ENCODE measurements at regions not wholly inside any gene's neighbourhood (a gene's known extent, or its start where the extent isn't known, plus 50 kb on each side); places are given as distances from the start of the nearest gene placed in this dataset.

GRCh38 chr3:106792716-106793115, 584.5 kb upstream of the CCDC54 start:
- Histone ChIP-seq H3K4me3 (replicated peaks; ENCODE audit: insufficient read depth, low read length) (no peak overlapping the region), H3K27me3 (ENCODE audit: insufficient read depth, poor library complexity, severe bottlenecking) (no peaks in the 10 kb centered on the region), H3K27ac (replicated peaks) (no peak overlapping the region)
- DNase-seq (ENCODE audit: low read depth in 1 of 2, low spot score in 1 of 2): no peak
- TF ChIP-seq POLR2AphosphoS5 (IDR thresholded peaks at IDR 0.05; ENCODE audit: low read depth): no peak
- no peak for TF ChIP-seq REST (IDR thresholded peaks at IDR 0.05; ENCODE audit: insufficient replicate concordance, low read depth)
- TF ChIP-seq SPI1 (IDR thresholded peaks at IDR 0.05; ENCODE audit: borderline replicate concordance, low read depth): no peak
- no peak for TF ChIP-seq GABPA (IDR thresholded peaks at IDR 0.05; ENCODE audit: low read depth)
- no peak for TF ChIP-seq CTCF (IDR thresholded peaks at IDR 0.05; ENCODE audit: insufficient read depth, low read length)

- no peaks in the 10 kb centered on the region for H3K27me3 ChIP-seq (ENCODE audit: insufficient read depth, poor library complexity, severe bottlenecking)
- H3K4me3 ChIP-seq (replicated peaks; ENCODE audit: insufficient read depth, low read length): no peak overlapping the region
- DNase-seq (ENCODE audit: low read depth in 1 of 2, low spot score in 1 of 2): no peak
- no peak overlapping the region for H3K27ac ChIP-seq (replicated peaks)
- TF ChIP-seq REST (IDR thresholded peaks at IDR 0.05; ENCODE audit: insufficient replicate concordance, low read depth) (no peak), GABPA (IDR thresholded peaks at IDR 0.05; ENCODE audit: low read depth) (no peak), SPI1 (IDR thresholded peaks at IDR 0.05; ENCODE audit: borderline replicate concordance, low read depth) (no peak), CTCF (IDR thresholded peaks at IDR 0.05; ENCODE audit: insufficient read depth, low read length) (no peak), POLR2AphosphoS5 (IDR thresholded peaks at IDR 0.05; ENCODE audit: low read depth) (no peak)
These were observed 582.8 kb upstream of the CCDC54 start for GRCh38 chr3:106794442-106794841.

- Histone ChIP-seq H3K27me3 (ENCODE audit: insufficient read depth, poor library complexity, severe bottlenecking) (no peaks in the 10 kb centered on the region), H3K4me3 (replicated peaks; ENCODE audit: insufficient read depth, low read length) (no peak overlapping the region), H3K27ac (replicated peaks) (no peak overlapping the region)
- no peak for TF ChIP-seq CTCF (IDR thresholded peaks at IDR 0.05; ENCODE audit: insufficient read depth, low read length)
- no peak for TF ChIP-seq SPI1 (IDR thresholded peaks at IDR 0.05; ENCODE audit: borderline replicate concordance, low read depth)
- no peak for TF ChIP-seq GABPA (IDR thresholded peaks at IDR 0.05; ENCODE audit: low read depth)
- no peak for TF ChIP-seq POLR2AphosphoS5 (IDR thresholded peaks at IDR 0.05; ENCODE audit: low read depth)
- TF ChIP-seq REST (IDR thresholded peaks at IDR 0.05; ENCODE audit: insufficient replicate concordance, low read depth): no peak
- no peak for DNase-seq (ENCODE audit: low read depth in 1 of 2, low spot score in 1 of 2)
These were observed 581.7 kb upstream of the CCDC54 start for GRCh38 chr3:106795553-106795952.

Measured in HL-60 (cell line).